Stomach (tissue), 8 donors: ENCODE measurements at regions not wholly inside any gene's neighbourhood (a gene's known extent, or its start where the extent isn't known, plus 50 kb on each side); places are given as distances from the start of the nearest gene placed in this dataset.

Source experiments
- DNase-seq, 2 donors: peaks; one replicate each; pipeline versions ENCODE4 v3.0.0 to v3.0.0-alpha.2; 2013 to 2019
- H3K27ac ChIP-seq, 5 donors: fragments of 200-600 bp in 4 of 5; sonication (generic) in 4 of 5; one replicate each; pipeline ENCODE4 v1.5.1; 2013 to 2019; ENCODE audit warnings: mild to moderate bottlenecking in 1 of 5, moderate library complexity in 1 of 5
- H3K27me3 ChIP-seq, 3 donors: fragments of 200-600 bp; sonication (generic); one replicate each; pipeline ENCODE4 v1.5.1; 2017 to 2019; ENCODE audit warnings: mixed run types in 1 of 3
- H3K36me3 ChIP-seq, 4 donors: fragments of 200-600 bp; sonication (generic); 1 replicate in 3 of 4; 2 replicates in 1 of 4; pipeline ENCODE4 v1.5.1; 2016 to 2019
- H3K4me1 ChIP-seq, 4 donors: fragments of 200-600 bp; sonication (generic); one replicate each; pipeline ENCODE4 v1.5.1; 2016 to 2019
- H3K4me3 ChIP-seq, 4 donors: fragments of 200-600 bp; sonication (generic) in 3 of 4; one replicate each; pipeline ENCODE4 v1.5.1; 2016 to 2019; ENCODE audit warnings: mild to moderate bottlenecking in 1 of 4
- H3K9me3 ChIP-seq, 4 donors: fragments of 200-600 bp; sonication (generic); one replicate each; pipeline ENCODE4 v1.5.1; 2016 to 2019
- EP300 ChIP-seq: sonication (generic); formaldehyde crosslinking; IDR thresholded peaks from one replicate; pipeline ENCODE4 v1.6.1; 2017; ENCODE audit warnings: antibody characterized with exemption
- POLR2A ChIP-seq, 4 donors: fragments of 450-650 bp; IDR thresholded peaks; one replicate each; pipeline ENCODE4 v1.6.1; 2016; ENCODE audit warnings: antibody characterized with exemption in 4 of 4, control low read depth in 2 of 4, mild to moderate bottlenecking in 1 of 4, moderate library complexity in 1 of 4
- POLR2AphosphoS5 ChIP-seq, 3 donors: sonication (generic); formaldehyde crosslinking; IDR thresholded peaks; one replicate each; pipeline ENCODE4 v1.6.1; 2016; ENCODE audit warnings: antibody characterized with exemption in 3 of 3
- WGBS, 5 donors: extraction: QIAGEN DNeasy Blood & Tissue Kit in 3 of 5; methylation state at CpG; one replicate each; pipeline versions ENCODE4 v1.1.5 to v1.1.7; 2013 to 2018; 5-methylcytosine and 5-hydroxymethylcytosine counted together
- intact Hi-C: fragments of 100-400 bp; cut with DNase I; formaldehyde crosslinking; loops from one replicate; pipeline ENCODE4 v1.15.1; 2023; ENCODE audit warnings: low total_unique reads
- TF ChIP-seq, protein P1 (sequence below), 7 experiments: fragments of 450-650 bp in 4 of 7; fragments of 200-600 bp in 3 of 7; sonication (generic) in 3 of 7; IDR thresholded peaks; one replicate each; pipeline ENCODE4 v1.5.1; 2016 to 2019; ENCODE audit warnings: antibody characterized with exemption in 7 of 7, control low read depth in 2 of 7, mild to moderate bottlenecking in 1 of 7
- donor health status: healthy with polysubstance abuse.
- donor health status: Bipolar disorder and iron deficiency.
- donor health status: healthy.

GRCh38 chr3:147653367-147653923 is 244.3 kb downstream of the ZIC1 start:
- Histone ChIP-seq H3K27me3 (no peaks in the 10 kb centered on the region), H3K9me3 (no peaks in the 10 kb centered on the region), H3K4me3 (no peak overlapping the region), H3K27ac (no peak overlapping the region), H3K36me3 (no peaks in the 10 kb centered on the region), H3K4me1 (no peaks in the 10 kb centered on the region)
- TF ChIP-seq, protein P1, sequence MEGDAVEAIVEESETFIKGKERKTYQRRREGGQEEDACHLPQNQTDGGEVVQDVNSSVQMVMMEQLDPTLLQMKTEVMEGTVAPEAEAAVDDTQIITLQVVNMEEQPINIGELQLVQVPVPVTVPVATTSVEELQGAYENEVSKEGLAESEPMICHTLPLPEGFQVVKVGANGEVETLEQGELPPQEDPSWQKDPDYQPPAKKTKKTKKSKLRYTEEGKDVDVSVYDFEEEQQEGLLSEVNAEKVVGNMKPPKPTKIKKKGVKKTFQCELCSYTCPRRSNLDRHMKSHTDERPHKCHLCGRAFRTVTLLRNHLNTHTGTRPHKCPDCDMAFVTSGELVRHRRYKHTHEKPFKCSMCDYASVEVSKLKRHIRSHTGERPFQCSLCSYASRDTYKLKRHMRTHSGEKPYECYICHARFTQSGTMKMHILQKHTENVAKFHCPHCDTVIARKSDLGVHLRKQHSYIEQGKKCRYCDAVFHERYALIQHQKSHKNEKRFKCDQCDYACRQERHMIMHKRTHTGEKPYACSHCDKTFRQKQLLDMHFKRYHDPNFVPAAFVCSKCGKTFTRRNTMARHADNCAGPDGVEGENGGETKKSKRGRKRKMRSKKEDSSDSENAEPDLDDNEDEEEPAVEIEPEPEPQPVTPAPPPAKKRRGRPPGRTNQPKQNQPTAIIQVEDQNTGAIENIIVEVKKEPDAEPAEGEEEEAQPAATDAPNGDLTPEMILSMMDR (IDR thresholded peaks at IDR 0.05) = no peak
- TF ChIP-seq EP300 (no peak), POLR2AphosphoS5 (IDR thresholded peaks at IDR 0.05) (no peak), POLR2A (IDR thresholded peaks at IDR 0.05) (no peak)
- intact Hi-C loops = no loop called here
- 63 to 87% (median 84%) methylated on average over 1 of the region's 1 CpG for WGBS, 5 donors
- no peak for DNase-seq

DNA sequence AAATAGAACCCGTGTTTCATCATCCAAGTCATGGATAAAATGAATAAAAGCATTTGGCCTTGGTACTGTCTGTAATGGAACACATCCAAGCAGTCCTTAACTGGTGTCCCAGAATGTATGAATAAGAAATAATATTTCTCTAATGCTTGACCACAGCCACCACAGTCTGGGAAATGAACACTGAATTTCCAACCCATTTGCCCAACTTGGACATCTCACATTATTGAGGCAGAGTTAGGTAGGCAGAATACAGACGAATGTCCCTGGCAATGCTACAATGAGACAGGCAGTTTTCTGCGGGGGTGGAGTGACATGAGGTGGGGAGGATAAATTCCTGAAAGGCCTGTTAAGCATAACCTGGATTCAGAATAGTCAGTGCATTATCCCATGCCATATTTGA is 245.7 kb downstream of the ZIC1 start:
- Histone ChIP-seq H3K27me3 (no peaks in the 10 kb centered on the region), H3K27ac (no peak overlapping the region), H3K4me1 (no peaks in the 10 kb centered on the region), H3K9me3 (no peaks in the 10 kb centered on the region), H3K4me3 (no peak overlapping the region), H3K36me3 (no peaks in the 10 kb centered on the region)
- TF ChIP-seq, protein P1 (IDR thresholded peaks at IDR 0.05) = no peak
- TF ChIP-seq POLR2A (IDR thresholded peaks at IDR 0.05) = no peak
- intact Hi-C loops = no loop called here
- WGBS, 5 donors = 54 to 75% (median 67%) methylated on average over 3 of the region's 3 CpGs
- DNase-seq = no peak

GRCh38 chr3:147655236-147655635 is 246.1 kb downstream of the ZIC1 start:
- no peak for DNase-seq
- Histone ChIP-seq H3K27me3 (no peaks in the 10 kb centered on the region), H3K4me3 (no peak overlapping the region), H3K4me1 (no peaks in the 10 kb centered on the region), H3K9me3 (no peaks in the 10 kb centered on the region), H3K36me3 (no peaks in the 10 kb centered on the region), H3K27ac (no peak overlapping the region)
- 61 to 82% (median 74%) methylated on average over 2 of the region's 2 CpGs for WGBS, 5 donors
- TF ChIP-seq POLR2AphosphoS5 (IDR thresholded peaks at IDR 0.05) (no peak), EP300 (no peak), POLR2A (IDR thresholded peaks at IDR 0.05) (no peak)
- TF ChIP-seq, protein P1 (IDR thresholded peaks at IDR 0.05) = no peak
- intact Hi-C loops = no loop called here

- 42 to 73% (median 60%) methylated on average over 2 of the region's 2 CpGs for WGBS, 5 donors
- Histone ChIP-seq H3K4me3 (no peak overlapping the region), H3K9me3 (no peaks in the 10 kb centered on the region), H3K36me3 (no peaks in the 10 kb centered on the region), H3K27ac (no peak overlapping the region), H3K27me3 (no peaks in the 10 kb centered on the region), H3K4me1 (no peaks in the 10 kb centered on the region)
- no peak for DNase-seq
- intact Hi-C loops = no loop called here
- TF ChIP-seq POLR2A (IDR thresholded peaks at IDR 0.05) (no peak), EP300 (no peak), POLR2AphosphoS5 (IDR thresholded peaks at IDR 0.05) (no peak)
- TF ChIP-seq, protein P1 (IDR thresholded peaks at IDR 0.05) = no peak
These were observed 246.9 kb downstream of the ZIC1 start for GRCh38 chr3:147656023-147656422.
